KMS-11 (cell line): ENCODE measurements at regions not wholly inside any gene's neighbourhood (a gene's known extent, or its start where the extent isn't known, plus 50 kb on each side); places are given as distances from the start of the nearest gene placed in this dataset.

Experiments used
- H2AFZ ChIP-seq: fragments of 200-600 bp; sonication (generic); 2 replicates; pipeline ENCODE4 v1.6.1; 2016; ENCODE audit warnings: antibody characterized with exemption, mixed run types, low read depth
- H3K27ac ChIP-seq: fragments of 200-600 bp; sonication (generic); 2 replicates; pipeline ENCODE4 v1.6.1; 2016; ENCODE audit warnings: mild to moderate bottlenecking, mixed run types
- H3K27me3 ChIP-seq: fragments of 200-600 bp; sonication (generic); 2 replicates; pipeline ENCODE4 v1.6.1; 2017; ENCODE audit warnings: mild to moderate bottlenecking, low read depth, mixed run types, moderate library complexity; ENCODE audit not compliant: insufficient read depth
- H3K36me3 ChIP-seq: fragments of 200-600 bp; sonication (generic); 2 replicates; pipeline ENCODE4 v1.6.1; 2017; ENCODE audit warnings: mild to moderate bottlenecking, mixed run types; ENCODE audit not compliant: insufficient read depth
- H3K4me1 ChIP-seq: fragments of 200-600 bp; sonication (generic); 2 replicates; pipeline ENCODE4 v1.6.1; 2016; ENCODE audit warnings: mild to moderate bottlenecking, low read depth, mixed run types; ENCODE audit not compliant: poor library complexity, severe bottlenecking
- H3K4me2 ChIP-seq: fragments of 200-600 bp; sonication (generic); 2 replicates; pipeline ENCODE4 v1.7.0; 2016; ENCODE audit warnings: mild to moderate bottlenecking, mixed run types
- H3K4me3 ChIP-seq: fragments of 200-600 bp; sonication (generic); IDR thresholded peaks from 2 replicates; pipeline ENCODE4 v1.6.1; 2017; ENCODE audit warnings: low read depth, low read length, mixed read lengths; ENCODE audit not compliant: insufficient read depth
- H3K79me2 ChIP-seq: fragments of 200-600 bp; sonication (generic); 2 replicates; pipeline ENCODE4 v1.6.1; 2016; ENCODE audit warnings: low read depth, mixed run types; ENCODE audit not compliant: insufficient read depth
- H3K9ac ChIP-seq: fragments of 200-600 bp; sonication (generic); 2 replicates; pipeline ENCODE4 v1.6.1; 2016; ENCODE audit warnings: mild to moderate bottlenecking, mixed run types
- H4K20me1 ChIP-seq: fragments of 200-600 bp; sonication (generic); 2 replicates; pipeline ENCODE4 v1.6.1; 2016; ENCODE audit warnings: mild to moderate bottlenecking, mixed run types; ENCODE audit not compliant: insufficient read depth
- TF ChIP-seq, protein P1 (sequence below): fragments of 200-600 bp; sonication (generic); conservative IDR thresholded peaks from 2 replicates; pipeline ENCODE4 v1.6.1; 2017; ENCODE audit warnings: low read depth, mild to moderate bottlenecking, antibody characterized with exemption, low read length, moderate library complexity, mixed read lengths

DNA sequence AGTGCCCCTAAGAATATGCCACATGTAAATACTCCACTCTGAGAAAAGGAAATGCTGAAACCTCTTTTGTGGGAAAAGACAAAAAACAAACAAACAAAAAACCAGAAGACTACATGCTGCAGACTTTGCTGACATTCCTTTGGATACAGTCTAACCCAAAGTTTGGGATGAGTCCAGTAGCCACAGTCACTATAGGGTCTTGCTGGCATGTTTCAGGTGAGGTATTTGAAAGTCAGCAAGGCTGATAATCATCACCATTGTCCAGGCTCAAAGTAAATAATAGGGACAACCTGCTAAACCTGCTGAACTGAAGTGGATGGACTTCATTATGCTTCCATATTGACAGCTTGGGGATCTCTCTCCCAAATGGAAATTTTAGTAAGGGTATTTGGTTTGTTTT, 1087.0 kb upstream of the LRRTM3 start:
- H4K20me1 ChIP-seq = no peaks in the 10 kb centered on the region
- H3K4me1 ChIP-seq = no peaks in the 10 kb centered on the region
- no peaks in the 10 kb centered on the region for H3K36me3 ChIP-seq
- no peak overlapping the region for H2AFZ ChIP-seq
- no peaks in the 10 kb centered on the region for H3K27me3 ChIP-seq
- H3K4me2 ChIP-seq = no peak overlapping the region
- H3K79me2 ChIP-seq = no peaks in the 10 kb centered on the region
- H3K9ac ChIP-seq = no peak overlapping the region
- H3K27ac ChIP-seq = no peak overlapping the region
- H3K4me3 ChIP-seq = no peak overlapping the region
- TF ChIP-seq, protein P1, sequence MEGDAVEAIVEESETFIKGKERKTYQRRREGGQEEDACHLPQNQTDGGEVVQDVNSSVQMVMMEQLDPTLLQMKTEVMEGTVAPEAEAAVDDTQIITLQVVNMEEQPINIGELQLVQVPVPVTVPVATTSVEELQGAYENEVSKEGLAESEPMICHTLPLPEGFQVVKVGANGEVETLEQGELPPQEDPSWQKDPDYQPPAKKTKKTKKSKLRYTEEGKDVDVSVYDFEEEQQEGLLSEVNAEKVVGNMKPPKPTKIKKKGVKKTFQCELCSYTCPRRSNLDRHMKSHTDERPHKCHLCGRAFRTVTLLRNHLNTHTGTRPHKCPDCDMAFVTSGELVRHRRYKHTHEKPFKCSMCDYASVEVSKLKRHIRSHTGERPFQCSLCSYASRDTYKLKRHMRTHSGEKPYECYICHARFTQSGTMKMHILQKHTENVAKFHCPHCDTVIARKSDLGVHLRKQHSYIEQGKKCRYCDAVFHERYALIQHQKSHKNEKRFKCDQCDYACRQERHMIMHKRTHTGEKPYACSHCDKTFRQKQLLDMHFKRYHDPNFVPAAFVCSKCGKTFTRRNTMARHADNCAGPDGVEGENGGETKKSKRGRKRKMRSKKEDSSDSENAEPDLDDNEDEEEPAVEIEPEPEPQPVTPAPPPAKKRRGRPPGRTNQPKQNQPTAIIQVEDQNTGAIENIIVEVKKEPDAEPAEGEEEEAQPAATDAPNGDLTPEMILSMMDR = no peak

DNA sequence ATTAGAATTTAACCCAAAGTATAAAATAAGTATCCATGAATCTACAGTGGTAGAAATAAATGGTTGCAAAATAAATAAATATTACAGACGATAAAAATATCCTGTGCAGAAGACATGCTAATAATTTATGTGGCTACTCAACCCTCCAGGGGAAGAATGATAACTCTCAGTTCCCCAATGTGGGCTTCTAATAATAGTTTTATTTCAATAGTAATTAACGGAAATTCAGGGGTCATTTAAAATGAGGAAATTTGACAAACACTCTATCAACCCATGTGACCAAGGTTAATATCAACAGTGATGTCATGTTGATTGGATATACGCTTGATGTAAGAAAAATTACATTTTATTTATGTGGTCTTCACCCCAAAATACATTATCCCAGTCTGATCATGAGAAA, 1082.6 kb upstream of the LRRTM3 start:
- Histone ChIP-seq H3K4me3 (no peak overlapping the region), H3K4me1 (no peaks in the 10 kb centered on the region), H3K27me3 (no peaks in the 10 kb centered on the region), H2AFZ (no peak overlapping the region), H3K27ac (no peak overlapping the region), H3K36me3 (no peaks in the 10 kb centered on the region), H3K4me2 (no peak overlapping the region), H4K20me1 (no peaks in the 10 kb centered on the region), H3K9ac (no peak overlapping the region), H3K79me2 (no peaks in the 10 kb centered on the region)
- TF ChIP-seq, protein P1 = no peak

DNA sequence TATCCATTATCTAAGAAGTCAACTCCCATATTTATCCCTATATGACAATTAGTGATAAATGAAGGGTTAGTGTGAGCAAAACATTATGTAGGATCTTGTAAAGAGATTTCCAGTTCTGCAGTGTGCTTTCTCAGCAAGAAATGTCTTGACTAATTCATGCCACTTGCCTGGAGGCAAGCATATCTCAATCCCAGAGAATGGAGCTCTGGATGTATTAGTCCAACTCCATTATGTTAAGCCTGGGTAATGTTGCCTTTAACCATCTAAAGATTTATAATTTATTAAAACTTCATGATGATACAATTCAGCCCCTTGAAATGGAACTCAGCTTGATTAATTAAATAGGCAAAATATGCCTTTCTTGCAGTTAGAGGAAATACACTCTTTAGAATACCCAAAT, 1079.9 kb upstream of the LRRTM3 start:
- H2AFZ ChIP-seq = no peak overlapping the region
- no peaks in the 10 kb centered on the region for H3K36me3 ChIP-seq
- H3K9ac ChIP-seq = no peak overlapping the region
- no peaks in the 10 kb centered on the region for H4K20me1 ChIP-seq
- no peaks in the 10 kb centered on the region for H3K79me2 ChIP-seq
- no peak overlapping the region for H3K27ac ChIP-seq
- no peak overlapping the region for H3K4me3 ChIP-seq
- no peaks in the 10 kb centered on the region for H3K4me1 ChIP-seq
- no peak overlapping the region for H3K4me2 ChIP-seq
- TF ChIP-seq, protein P1 = no peak
- H3K27me3 ChIP-seq = no peaks in the 10 kb centered on the region

DNA sequence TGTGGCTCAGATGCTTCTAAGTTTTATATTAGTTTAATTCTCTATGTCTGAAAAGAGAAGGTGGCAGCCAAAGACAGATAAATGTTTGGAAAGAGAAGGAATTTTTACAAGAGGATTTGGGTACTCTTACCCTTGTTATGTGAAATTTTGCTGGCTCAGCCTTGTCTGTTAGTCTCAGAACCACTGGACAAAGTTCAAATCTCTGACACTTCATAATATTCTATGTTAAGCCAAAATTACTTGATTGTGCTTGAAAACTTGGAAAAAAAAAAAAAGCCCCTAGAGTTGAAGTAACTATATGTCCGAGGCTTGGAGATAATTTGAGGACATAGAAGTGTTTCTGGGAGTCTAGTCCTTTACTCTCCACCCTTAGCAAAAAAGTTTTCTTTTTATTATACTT, 1079.3 kb upstream of the LRRTM3 start:
- H3K4me1 ChIP-seq = no peaks in the 10 kb centered on the region
- TF ChIP-seq, protein P1 = no peak
- no peaks in the 10 kb centered on the region for H3K27me3 ChIP-seq
- no peaks in the 10 kb centered on the region for H3K79me2 ChIP-seq
- no peaks in the 10 kb centered on the region for H3K36me3 ChIP-seq
- no peaks in the 10 kb centered on the region for H4K20me1 ChIP-seq
- H3K9ac ChIP-seq = no peak overlapping the region
- no peak overlapping the region for H3K4me2 ChIP-seq
- H2AFZ ChIP-seq = no peak overlapping the region
- no peak overlapping the region for H3K4me3 ChIP-seq
- H3K27ac ChIP-seq = no peak overlapping the region

DNA sequence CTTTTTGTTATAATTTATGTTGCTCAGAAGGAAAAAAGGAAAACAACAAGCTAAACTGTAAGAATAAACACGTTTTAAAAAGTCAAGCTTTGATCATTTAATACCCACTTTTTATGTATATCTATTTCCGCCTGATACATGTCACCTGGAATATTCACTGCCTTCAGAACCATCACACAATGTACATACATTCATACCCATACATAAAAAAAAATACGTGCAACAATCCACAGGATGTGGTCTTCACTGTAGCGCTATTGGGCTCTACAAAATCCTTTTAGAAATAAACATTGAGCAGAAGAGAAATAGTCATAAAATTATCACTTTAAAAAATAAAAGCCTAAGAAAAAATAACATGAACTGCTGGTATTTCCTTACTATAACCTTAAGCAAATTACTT, 1078.9 kb upstream of the LRRTM3 start:
- H3K79me2 ChIP-seq = no peaks in the 10 kb centered on the region
- H3K27ac ChIP-seq = no peak overlapping the region
- H3K4me2 ChIP-seq = no peak overlapping the region
- no peaks in the 10 kb centered on the region for H3K36me3 ChIP-seq
- H3K9ac ChIP-seq = no peak overlapping the region
- no peak overlapping the region for H2AFZ ChIP-seq
- TF ChIP-seq, protein P1 = no peak
- no peaks in the 10 kb centered on the region for H4K20me1 ChIP-seq
- H3K27me3 ChIP-seq = no peaks in the 10 kb centered on the region
- no peak overlapping the region for H3K4me3 ChIP-seq
- H3K4me1 ChIP-seq = no peaks in the 10 kb centered on the region
